GM21390 (cell line): ENCODE measurements at regions not wholly inside any gene's neighbourhood (a gene's known extent, or its start where the extent isn't known, plus 50 kb on each side); places are given as distances from the start of the nearest gene placed in this dataset.
"Not testable (repeated sequence)": the region's sequence is repeated elsewhere in the genome, so short reads cannot be mapped to it uniquely, and the experiment has no call there.

Experiments used
- ATAC-seq: cut with Tn5 transposase; IDR thresholded peaks from one replicate; pipeline ENCODE4 v1.9.1; 2021; ENCODE audit not compliant: unreplicated experiment

DNA sequence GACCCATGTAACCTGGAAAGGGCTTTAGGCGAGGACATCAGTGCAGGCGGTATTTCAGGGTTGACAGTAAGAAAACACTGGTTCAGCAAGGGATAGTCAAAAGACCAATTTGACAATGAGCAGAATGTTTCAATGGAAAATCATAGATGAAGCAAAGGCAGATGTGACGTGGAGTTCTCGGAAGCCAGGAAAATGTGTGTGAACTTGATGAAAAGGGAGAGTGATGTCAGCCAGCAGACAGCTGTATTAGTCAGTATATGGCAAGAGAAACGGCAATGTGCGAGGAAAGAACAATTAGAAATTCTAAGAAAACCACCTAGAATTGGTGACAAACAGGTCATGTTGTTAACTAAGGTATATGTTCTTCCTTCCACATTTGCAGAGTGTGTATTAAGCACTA, 503.9 kb upstream of the DAB2 start:
- no peak for ATAC-seq

- ATAC-seq, result no peak
Measured at GRCh38 chr5:39919876-39920275, 495.1 kb upstream of the DAB2 start.

DNA sequence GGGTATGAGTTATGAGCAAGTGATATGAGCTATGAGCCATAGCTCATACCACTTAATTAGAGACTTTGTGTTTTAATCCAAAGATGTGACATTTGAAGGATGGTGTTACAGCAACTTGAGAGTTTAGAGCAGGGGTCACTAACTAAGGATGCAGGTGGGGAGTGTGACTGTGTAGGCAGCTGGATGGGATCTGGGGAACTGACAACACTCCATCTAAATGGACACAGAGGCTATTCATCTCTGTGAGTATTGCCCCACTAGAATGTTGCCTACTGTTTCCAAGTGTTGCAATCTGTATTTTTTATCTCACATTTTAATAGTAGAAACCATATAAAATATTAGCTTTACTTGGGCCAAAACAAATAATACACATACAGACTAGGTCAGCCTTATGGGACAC, 488.1 kb upstream of the DAB2 start:
- no peak for ATAC-seq

DNA sequence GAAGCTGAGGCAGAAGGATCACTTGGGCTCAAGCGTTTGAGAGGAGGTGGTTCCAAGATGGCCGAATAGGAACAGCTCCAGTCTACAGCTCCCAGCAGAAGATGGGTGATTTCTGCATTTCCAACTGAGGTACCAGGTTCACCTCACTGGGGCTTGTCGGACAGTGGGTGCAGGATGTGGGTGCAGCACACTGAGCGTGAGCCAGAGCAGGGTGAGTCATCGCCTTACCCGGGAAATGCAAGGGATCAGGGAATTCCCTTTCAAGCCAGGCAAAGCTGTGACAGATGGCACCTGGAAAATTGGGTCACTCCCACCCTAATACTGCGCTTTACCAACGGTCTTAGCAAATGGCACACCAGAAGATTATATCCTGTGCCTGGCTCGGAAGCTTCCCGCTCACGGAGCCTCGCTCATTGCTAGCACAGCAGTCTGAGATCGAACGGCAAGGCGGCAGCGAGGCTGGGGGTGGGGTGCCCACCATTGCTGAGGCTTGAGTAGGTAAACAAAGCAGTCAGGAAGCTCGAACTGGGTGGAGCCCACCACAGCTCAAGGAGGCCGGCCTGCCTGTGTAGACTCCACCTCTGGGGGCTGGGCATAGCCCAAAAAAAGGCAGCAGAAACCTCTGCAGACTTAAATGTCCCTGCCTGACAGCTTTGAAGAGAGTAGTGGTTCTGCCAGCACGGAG, 482.6 kb upstream of the DAB2 start:
- ATAC-seq, result not testable (repeated sequence)

DNA sequence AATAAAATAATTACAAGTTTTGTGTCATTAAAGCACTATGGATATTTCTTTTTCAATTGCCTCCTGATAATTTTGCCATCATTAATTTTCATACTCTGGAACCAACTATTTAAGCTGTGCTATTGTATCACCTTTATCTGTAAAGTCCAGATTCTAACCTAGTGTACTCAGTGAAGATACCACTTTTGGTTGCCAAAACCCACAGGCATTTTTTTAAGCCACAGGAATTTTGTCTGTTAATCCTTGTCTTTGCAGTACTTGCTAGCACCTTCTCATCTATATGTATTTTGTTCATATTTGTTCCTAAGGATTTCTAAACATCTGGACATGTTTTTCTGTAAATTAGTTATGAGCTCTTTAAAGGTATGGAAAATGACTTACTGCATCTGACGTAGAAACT, 481.4 kb upstream of the DAB2 start:
- no peak for ATAC-seq

GRCh38 chr5:39905356-39905755, 480.6 kb upstream of the DAB2 start:
- ATAC-seq, result no peak

GRCh38 chr5:39902626-39903025, 477.8 kb upstream of the DAB2 start:
- ATAC-seq, result no peak

- no peak for ATAC-seq
Measured at GRCh38 chr5:39898731-39899130, 474.0 kb upstream of the DAB2 start.

DNA sequence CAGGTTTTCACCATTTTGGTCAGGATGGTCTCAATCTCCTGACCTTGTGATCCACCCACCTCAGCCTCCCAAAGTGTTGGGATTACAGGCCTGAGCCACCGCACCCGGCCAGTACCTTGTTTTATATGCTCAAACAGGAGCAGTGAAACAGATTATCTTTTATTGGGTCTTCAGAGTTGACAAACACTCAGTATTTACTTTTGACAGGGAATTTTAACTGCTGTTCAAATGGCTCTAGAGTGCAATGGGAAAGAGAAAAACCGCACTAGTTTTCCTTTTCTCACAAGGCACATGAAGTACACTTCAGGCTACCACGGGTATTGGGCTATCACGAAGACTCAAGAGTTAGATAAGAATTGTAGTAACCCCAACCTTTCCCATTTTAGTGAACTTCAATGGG, 471.9 kb upstream of the DAB2 start:
- no peak for ATAC-seq

DNA sequence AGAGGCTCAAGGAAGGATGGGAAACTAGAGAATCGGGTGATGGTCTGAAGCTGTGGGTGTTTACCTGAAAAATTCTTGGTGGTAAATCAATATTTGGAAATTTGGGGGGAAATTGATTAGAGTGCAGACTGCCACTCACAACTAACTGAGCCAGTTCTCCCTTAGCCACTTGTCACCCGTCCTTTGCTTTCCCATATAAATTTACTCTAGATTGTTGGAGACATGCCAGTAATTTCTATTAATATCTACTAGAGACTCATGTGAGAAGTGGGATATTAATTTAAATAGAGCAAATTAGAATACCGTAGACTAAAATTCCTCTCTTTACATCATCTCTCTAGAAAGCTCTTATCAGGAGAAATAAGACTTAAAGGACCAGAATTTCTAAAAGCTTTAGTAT, 471.3 kb upstream of the DAB2 start:
- ATAC-seq, result no peak

- no peak for ATAC-seq
Measured at GRCh38 chr5:39892708-39893107, 467.9 kb upstream of the DAB2 start.

- no peak for ATAC-seq
Measured at GRCh38 chr5:39891376-39891775, 466.6 kb upstream of the DAB2 start.

DNA sequence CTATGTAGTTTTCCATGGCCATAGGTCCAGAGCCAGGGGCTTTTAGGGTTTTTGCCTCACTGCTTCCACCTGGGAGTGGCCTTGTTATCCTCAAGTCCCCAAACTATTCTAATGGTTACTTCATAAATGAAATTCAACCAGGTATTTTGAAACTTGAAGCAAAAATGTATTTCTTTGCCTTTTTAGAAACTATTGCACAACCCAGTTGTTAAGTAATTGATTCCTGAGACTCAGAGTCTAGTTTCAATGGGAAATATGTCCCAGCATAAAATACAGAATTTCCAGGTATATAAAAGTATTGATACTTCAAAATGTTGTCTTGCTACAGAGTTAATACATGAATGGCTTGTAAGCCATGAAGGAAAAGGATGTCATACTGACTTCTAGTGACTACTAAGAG, 456.2 kb upstream of the DAB2 start:
- no peak for ATAC-seq

- no peak for ATAC-seq
Measured at GRCh38 chr5:39877479-39877878, 452.7 kb upstream of the DAB2 start.

GRCh38 chr5:39876146-39876545, 451.4 kb upstream of the DAB2 start:
- ATAC-seq, result no peak

GRCh38 chr5:39870137-39870536, 445.4 kb upstream of the DAB2 start:
- ATAC-seq, result no peak

GRCh38 chr5:39869396-39869795, 444.6 kb upstream of the DAB2 start:
- no peak for ATAC-seq

- ATAC-seq, result no peak
Measured at GRCh38 chr5:39867923-39868322, 443.1 kb upstream of the DAB2 start.

DNA sequence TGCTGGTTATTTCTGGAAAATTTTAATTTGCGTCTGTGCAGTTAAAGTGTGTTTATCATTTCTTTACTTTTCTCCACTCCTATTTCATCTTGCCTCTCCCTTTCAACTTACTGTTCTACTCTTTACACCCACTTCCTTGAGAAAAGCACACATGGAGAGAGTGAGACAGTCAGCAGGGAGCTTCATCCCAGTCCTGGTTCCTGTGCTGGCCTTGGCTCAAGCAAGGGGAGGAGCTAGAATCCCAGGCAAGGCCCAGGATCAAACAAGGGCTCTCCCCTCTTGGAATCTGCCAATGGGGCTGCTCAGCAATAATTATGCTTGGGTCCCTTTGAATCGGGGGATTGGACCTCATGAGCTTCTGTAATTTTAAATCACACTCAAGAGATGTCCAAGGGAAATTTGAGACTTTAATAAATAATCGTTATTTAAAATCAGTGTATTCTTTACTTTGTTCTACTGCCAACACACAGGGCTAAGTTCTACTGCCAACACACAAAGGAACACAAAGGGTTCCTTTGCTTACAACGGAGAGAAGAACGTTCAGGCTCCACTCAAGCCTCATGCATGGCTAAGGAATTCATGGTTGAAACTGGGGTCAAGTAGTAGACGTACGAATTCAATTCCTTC, 439.3 kb upstream of the DAB2 start:
- no peak for ATAC-seq

GRCh38 chr5:39857041-39857440, 432.3 kb upstream of the DAB2 start:
- no peak for ATAC-seq

GRCh38 chr5:39854771-39855410, 430.1 kb upstream of the DAB2 start:
- ATAC-seq, result no peak

GRCh38 chr5:39850291-39850690, 425.5 kb upstream of the DAB2 start:
- ATAC-seq, result no peak

GRCh38 chr5:39846144-39846543, 421.4 kb upstream of the DAB2 start:
- no peak for ATAC-seq
